A549 (cell line): ENCODE measurements at regions not wholly inside any gene's neighbourhood (a gene's known extent, or its start where the extent isn't known, plus 50 kb on each side); places are given as distances from the start of the nearest gene placed in this dataset.

ENCODE experiments used
- ATAC-seq, 2 experiments: fragments of 200-7000 bp in 1 of 2; fragments of >200 bp in 1 of 2; cut with Nextera tagmentation in 1 of 2; cut with Tn5 transposase in 1 of 2; 3 replicates each; pipeline versions ENCODE4 v1.8.0 to v1.9.1; 2018 to 2020; ENCODE audit warnings: mild to moderate bottlenecking in 1 of 2, moderate library complexity in 1 of 2
- CTCF ChIA-PET: fragments of 300-600 bp; sonication (Branson Sonifier 250); formaldehyde crosslinking; extraction: SDS; loops from one replicate; lab custom pipeline; 2021; ENCODE audit warnings: antibody characterized with exemption, inconsistent platforms; lab: Yijun Ruan, JAX
- POLR2A ChIA-PET: fragments of 350-600 bp; formaldehyde crosslinking; extraction: SDS; loops from one replicate; lab custom pipeline; 2021; ENCODE audit warnings: antibody characterized with exemption, inconsistent platforms; lab: Yijun Ruan, JAX
- DNase-seq, 2 experiments: peaks; one replicate each; pipeline versions ENCODE4 v3.0.0 to v3.0.0-alpha.2; 2011 to 2016; ENCODE audit warnings: low read depth in 1 of 2, low spot score in 1 of 2
- FAIRE-seq: peaks from 2 replicates; lab custom pipeline; 2011; peaks lifted over from hg19 to GRCh38; lab: Jason Lieb, UNC
- H3K27ac ChIP-seq, 2 experiments: fragments of >200 bp; sonication (Bioruptor Twin); formaldehyde crosslinking; 3 replicates each; pipeline ENCODE4 v1.5.1; 2016 to 2017
- H3K4me1 ChIP-seq: fragments of >200 bp; sonication (Bioruptor Twin); formaldehyde crosslinking; 3 replicates; pipeline ENCODE4 v1.6.1; 2016
- H3K4me2 ChIP-seq: fragments of >200 bp; sonication (Bioruptor Twin); formaldehyde crosslinking; 3 replicates; pipeline ENCODE4 v1.6.1; 2016
- H3K4me3 ChIP-seq: fragments of >200 bp; sonication (Bioruptor Twin); formaldehyde crosslinking; 3 replicates; pipeline ENCODE4 v1.5.1; 2016
- H3K9me3 ChIP-seq: fragments of >200 bp; sonication (Bioruptor Twin); formaldehyde crosslinking; 3 replicates; pipeline ENCODE4 v1.6.1; 2016
- ATOH8 ChIP-seq: fragments of 250-450 bp; sonication (Bioruptor Pico); IDR thresholded peaks from 2 replicates; pipeline ENCODE4 v1.5.0; 2020; ENCODE audit warnings: low read depth, mild to moderate bottlenecking, moderate library complexity
- CBX2 ChIP-seq: fragments of 200-600 bp; sonication (generic); IDR thresholded peaks from 2 replicates; pipeline ENCODE4 v1.6.1; 2016; ENCODE audit warnings: low read depth, mild to moderate bottlenecking, borderline replicate concordance
- CTCF ChIP-seq: fragments of >200 bp; sonication (Bioruptor Twin); formaldehyde crosslinking; IDR thresholded peaks from 3 replicates; pipeline ENCODE4 v1.5.1; 2016
- ELK1 ChIP-seq: fragments of 150-350 bp; IDR thresholded peaks from 2 replicates; pipeline ENCODE4 v1.6.1; 2014; ENCODE audit warnings: low read depth, mild to moderate bottlenecking, low read length
- EP300 ChIP-seq, 2 experiments: fragments of >200 bp; sonication (Bioruptor Twin); formaldehyde crosslinking; IDR thresholded peaks; 2 replicates in 1 of 2; 3 replicates in 1 of 2; pipeline ENCODE4 v1.6.1; 2016 to 2017
- FOSB ChIP-seq: fragments of 250-450 bp; sonication (Bioruptor Pico); IDR thresholded peaks from 2 replicates; pipeline ENCODE4 v1.5.0; 2020; ENCODE audit warnings: mild to moderate bottlenecking, moderate library complexity
- FOSL2 ChIP-seq, 2 experiments: fragments of 450-650 bp in 1 of 2; fragments of >200 bp in 1 of 2; sonication (Bioruptor Twin) in 1 of 2; formaldehyde crosslinking; IDR thresholded peaks; 2 replicates each; pipeline versions ENCODE4 v1.5.0 to v1.6.1; 2016 to 2020; ENCODE audit warnings: mild to moderate bottlenecking in 1 of 2, moderate library complexity in 1 of 2
- HES2 ChIP-seq: fragments of >200 bp; sonication (Bioruptor Twin); formaldehyde crosslinking; IDR thresholded peaks from 2 replicates; pipeline ENCODE4 v1.6.1; 2016
- HMGXB4 ChIP-seq: fragments of 250-450 bp; sonication (Bioruptor Pico); IDR thresholded peaks from 2 replicates; pipeline ENCODE4 v1.5.0; 2021; ENCODE audit warnings: mild to moderate bottlenecking, moderate library complexity, borderline replicate concordance
- JUN ChIP-seq, 2 experiments: fragments of >200 bp; sonication (Bioruptor Twin); formaldehyde crosslinking; IDR thresholded peaks; 2 replicates in 1 of 2; 3 replicates in 1 of 2; pipeline ENCODE4 v1.6.1; 2016 to 2017
- JUNB ChIP-seq: fragments of >200 bp; sonication (Bioruptor Twin); formaldehyde crosslinking; IDR thresholded peaks from 2 replicates; pipeline ENCODE4 v1.6.1; 2016
- KDM1A ChIP-seq: fragments of 200-600 bp; sonication (generic); IDR thresholded peaks from 2 replicates; pipeline ENCODE4 v1.6.1; 2016; ENCODE audit warnings: low read depth, mild to moderate bottlenecking
- KDM5A ChIP-seq: fragments of 200-600 bp; sonication (generic); IDR thresholded peaks from 2 replicates; pipeline ENCODE4 v1.6.1; 2016; ENCODE audit warnings: antibody characterized with exemption, mild to moderate bottlenecking
- MAX ChIP-seq: IDR thresholded peaks from 2 replicates; pipeline ENCODE4 v1.6.1; 2012
- MAZ ChIP-seq: fragments of 150-350 bp; IDR thresholded peaks from 2 replicates; pipeline ENCODE4 v1.6.1; 2014; ENCODE audit warnings: antibody characterized with exemption, low read depth, low read length, borderline replicate concordance
- MYC ChIP-seq: IDR thresholded peaks from 2 replicates; pipeline ENCODE4 v1.6.1; 2012; ENCODE audit warnings: mild to moderate bottlenecking, inconsistent platforms, low read length, improper control_type of control experiment, borderline replicate concordance
- NFE2L2 ChIP-seq: fragments of 150-350 bp; conservative IDR thresholded peaks from 2 replicates; pipeline ENCODE4 v1.6.1; 2014; ENCODE audit warnings: low read length
- NPAS2 ChIP-seq: fragments of 250-450 bp; sonication (Bioruptor Pico); IDR thresholded peaks from 2 replicates; pipeline ENCODE4 v1.8.0; 2022; ENCODE audit warnings: mild to moderate bottlenecking, moderate library complexity, borderline replicate concordance
- POLR2A ChIP-seq: IDR thresholded peaks from 2 replicates; pipeline ENCODE4 v1.6.1; 2012; ENCODE audit warnings: mild to moderate bottlenecking, low read length
- POLR2AphosphoS2 ChIP-seq: conservative IDR thresholded peaks from 2 replicates; pipeline ENCODE4 v1.6.1; 2012; ENCODE audit warnings: low read length, improper control_type of control experiment, inconsistent platforms
- RAD21 ChIP-seq, 2 experiments: fragments of >200 bp in 1 of 2; sonication (Bioruptor Twin) in 1 of 2; formaldehyde crosslinking in 1 of 2; IDR thresholded peaks in 1 of 2; conservative IDR thresholded peaks in 1 of 2; 2 replicates in 1 of 2; 3 replicates in 1 of 2; pipeline ENCODE4 v1.6.1; 2012 to 2018; ENCODE audit warnings: inconsistent platforms in 1 of 2
- RCOR1 ChIP-seq: fragments of 150-350 bp; IDR thresholded peaks from 2 replicates; pipeline ENCODE4 v1.6.1; 2014; ENCODE audit warnings: antibody characterized with exemption, low read length, low read depth
- SMC3 ChIP-seq: fragments of >200 bp; sonication (Bioruptor Twin); formaldehyde crosslinking; IDR thresholded peaks from 3 replicates; pipeline ENCODE4 v1.6.1; 2018; ENCODE audit warnings: inconsistent platforms
- ZFP36 ChIP-seq: fragments of 450-650 bp; IDR thresholded peaks from 2 replicates; pipeline ENCODE4 v1.6.1; 2014; ENCODE audit warnings: borderline replicate concordance; ENCODE audit not compliant: partially characterized antibody
- ZSCAN20 ChIP-seq: fragments of 250-450 bp; sonication (Bioruptor Pico); IDR thresholded peaks from 2 replicates; pipeline ENCODE4 v1.8.0; 2022; ENCODE audit warnings: mild to moderate bottlenecking, moderate library complexity
- WGBS: methylation state at CpG from one replicate; pipeline ENCODE4 v1.1.6; 2017; ENCODE audit errors: missing lambda C conversion rate; 5-methylcytosine and 5-hydroxymethylcytosine counted together

GRCh38 chr4:177671845-177672244 lies 229.6 kb upstream of the AGA start (continued):
- TF ChIP-seq HMGXB4 (no peak), KDM5A (no peak), ZFP36 (no peak)

GRCh38 chr4:177673985-177674489 lies 231.8 kb upstream of the AGA start:
- Histone ChIP-seq H3K9me3 (no peaks in the 10 kb centered on the region), H3K4me2 (no peak overlapping the region), H3K4me3 (no peak overlapping the region), H3K27ac (no peak overlapping the region), H3K4me1 (no peaks in the 10 kb centered on the region)
- FAIRE-seq (no peak), DNase-seq (no peak), ATAC-seq (peak in 1 of 2 experiments; percentile 19; a peak in 1 of 6 replicates)
- 61% methylated on average over 3 of the region's 3 CpGs for WGBS
- CTCF ChIA-PET, result interaction anchor here (1.5 kb wide), 1 partner anchor 12 kb away, joined by 4 read pairs; no protein-coding TSS in a partner anchor
- TF ChIP-seq JUNB (no peak), MAX (no peak), POLR2A (no peak), ZSCAN20 (no peak), NFE2L2 (no peak), CBX2 (no peak), FOSL2 (IDR thresholded peaks at IDR 0.05) (no peak), FOSL2 (CRISPR knock-in tag; IDR thresholded peaks at IDR 0.05) (no peak), KDM5A (no peak), HES2 (no peak), ATOH8 (CRISPR knock-in tag) (no peak), ELK1 (no peak), JUN (IDR thresholded peaks at IDR 0.05) (no peak), POLR2AphosphoS2 (no peak), RAD21 (conservative IDR thresholded peaks at IDR 0.05 in 1 of 2, IDR thresholded peaks at IDR 0.05 in 1 of 2) (no peak), SMC3 (no peak), KDM1A (no peak), FOSB (no peak), EP300 (IDR thresholded peaks at IDR 0.05) (no peak), RCOR1 (no peak), MYC (no peak)
- POLR2A ChIA-PET, result no interaction called here

- no peaks in the 10 kb centered on the region for H3K4me1 ChIP-seq
- POLR2A ChIA-PET, result no interaction called here
- no peak overlapping the region for H3K27ac ChIP-seq
- DNase-seq (no peak), FAIRE-seq (no peak), ATAC-seq (no peak)
- no peak overlapping the region for H3K4me2 ChIP-seq
- H3K9me3 ChIP-seq, result no peaks in the 10 kb centered on the region
- CTCF ChIA-PET, result no interaction called here
- WGBS, result 9% methylated on average over 2 of the region's 2 CpGs
- H3K4me3 ChIP-seq, result no peak overlapping the region
- no peak for TF ChIP-seq NPAS2 (CRISPR knock-in tag)
- no peak for TF ChIP-seq ZFP36
- TF ChIP-seq CTCF, result no peak
- TF ChIP-seq MAZ, result no peak
- TF ChIP-seq, all 56 proteins: peak for 0
Observed at GRCh38 chr4:177680308-177680707, 238.1 kb upstream of the AGA start.
